GM19372 (cell line): ENCODE measurements at regions not wholly inside any gene's neighbourhood (a gene's known extent, or its start where the extent isn't known, plus 50 kb on each side); places are given as distances from the start of the nearest gene placed in this dataset.
"Not testable (repeated sequence)": the region's sequence is repeated elsewhere in the genome, so short reads cannot be mapped to it uniquely, and the experiment has no call there.

Experiments used
- ATAC-seq: cut with Tn5 transposase; IDR thresholded peaks from one replicate; pipeline ENCODE4 v1.9.1; 2021; ENCODE audit warnings: mild to moderate bottlenecking, low read depth, moderate library complexity; ENCODE audit not compliant: unreplicated experiment

- ATAC-seq = no peak
These were observed 284.3 kb upstream of the IRX4 start for GRCh38 chr5:2166979-2167377.

GRCh38 chr5:2166306-2166978 is 283.7 kb upstream of the IRX4 start:
- ATAC-seq = no peak

GRCh38 chr5:2165615-2166305 is 283.0 kb upstream of the IRX4 start:
- no peak for ATAC-seq

GRCh38 chr5:2165203-2165602 is 282.5 kb upstream of the IRX4 start:
- ATAC-seq = no peak

- ATAC-seq = no peak
These were observed 281.9 kb upstream of the IRX4 start for GRCh38 chr5:2164586-2164985.

- ATAC-seq = no peak
These were observed 281.3 kb upstream of the IRX4 start for GRCh38 chr5:2163940-2164490.

- ATAC-seq = no peak
These were observed 280.5 kb upstream of the IRX4 start for GRCh38 chr5:2163060-2163856.

GRCh38 chr5:2160811-2161210 is 278.1 kb upstream of the IRX4 start:
- no peak for ATAC-seq

- no peak for ATAC-seq
These were observed 276.0 kb upstream of the IRX4 start for GRCh38 chr5:2158767-2159166.

- ATAC-seq = no peak
These were observed 275.4 kb upstream of the IRX4 start for GRCh38 chr5:2158109-2158508.

- no peak for ATAC-seq
These were observed 274.6 kb upstream of the IRX4 start for GRCh38 chr5:2157372-2157771.

- ATAC-seq = no peak
These were observed 273.8 kb upstream of the IRX4 start for GRCh38 chr5:2156358-2157059.

GRCh38 chr5:2155556-2155955 is 272.8 kb upstream of the IRX4 start:
- no peak for ATAC-seq

GRCh38 chr5:2153802-2154201 is 271.1 kb upstream of the IRX4 start:
- ATAC-seq = no peak

GRCh38 chr5:2153350-2153749 is 270.6 kb upstream of the IRX4 start:
- ATAC-seq = no peak

- ATAC-seq = not testable (repeated sequence)
These were observed 268.7 kb upstream of the IRX4 start for GRCh38 chr5:2151301-2151888.

GRCh38 chr5:2149195-2149539 is 266.4 kb upstream of the IRX4 start:
- no peak for ATAC-seq

- ATAC-seq = no peak
These were observed 265.8 kb upstream of the IRX4 start for GRCh38 chr5:2148312-2149194.

GRCh38 chr5:2147504-2148311 is 265.0 kb upstream of the IRX4 start:
- ATAC-seq = no peak
